Mucosa of rectum (tissue), 2 donors: ENCODE measurements at regions not wholly inside any gene's neighbourhood (a gene's known extent, or its start where the extent isn't known, plus 50 kb on each side); places are given as distances from the start of the nearest gene placed in this dataset.

Experiments
- H3K27ac ChIP-seq, 2 donors: one replicate each; pipeline ENCODE4 v1.7.0; 2013; ENCODE audit warnings: inconsistent platforms in 2 of 2, low read depth in 2 of 2, low read length in 2 of 2
- H3K27me3 ChIP-seq, 2 donors: one replicate each; pipeline ENCODE4 v1.7.0; 2013; ENCODE audit warnings: low read length in 2 of 2; ENCODE audit not compliant: control insufficient read depth in 2 of 2, insufficient read depth in 2 of 2
- H3K36me3 ChIP-seq, 2 donors: one replicate each; pipeline ENCODE4 v1.7.0; 2013; ENCODE audit warnings: low read length in 2 of 2; ENCODE audit not compliant: control insufficient read depth in 2 of 2, insufficient read depth in 2 of 2
- H3K4me1 ChIP-seq, 2 donors: one replicate each; pipeline ENCODE4 v1.7.0; 2013; ENCODE audit warnings: low read length in 2 of 2, mild to moderate bottlenecking in 1 of 2; ENCODE audit not compliant: control insufficient read depth in 2 of 2, insufficient read depth in 2 of 2
- H3K4me3 ChIP-seq, 2 donors: one replicate each; pipeline ENCODE4 v1.7.0; 2013; ENCODE audit warnings: low read length in 2 of 2
- H3K9ac ChIP-seq, 2 donors: one replicate each; pipeline ENCODE4 v1.7.0; 2013; ENCODE audit warnings: low read length in 2 of 2, low read depth in 1 of 2, mild to moderate bottlenecking in 1 of 2
- H3K9me3 ChIP-seq, 2 donors: one replicate each; pipeline ENCODE4 v1.7.0; 2013; ENCODE audit warnings: low read length in 2 of 2; ENCODE audit not compliant: control insufficient read depth in 2 of 2
- donor health status: healthy.
- donor health status: Normal muscosa, but diverticular disease.

- Histone ChIP-seq H3K36me3 (peaks cover 10% of the 10 kb centered on the region in 2 donors), H3K9me3 (no peaks in the 10 kb centered on the region), H3K27me3 (no peaks in the 10 kb centered on the region), H3K27ac (peak overlapping the region; percentile 59 to 79), H3K9ac (no peak overlapping the region), H3K4me1 (peaks cover 17 to 32% of the 10 kb centered on the region in 2 donors), H3K4me3 (peak overlapping the region in 1 of 2 donors; percentile 9)
Measured at GRCh38 chr17:77465358-77466041, 324.7 kb downstream of the SEC14L1 start.

- H3K4me3 ChIP-seq: no peak overlapping the region
Measured at GRCh38 chr17:77466140-77466539, 325.4 kb downstream of the SEC14L1 start.

GRCh38 chr17:77466596-77467223, 325.9 kb downstream of the SEC14L1 start:
- Histone ChIP-seq H3K27me3 (no peaks in the 10 kb centered on the region), H3K9ac (no peak overlapping the region), H3K27ac (peak overlapping the region; percentile 59 to 79), H3K4me1 (peaks cover 18 to 34% of the 10 kb centered on the region in 2 donors), H3K9me3 (no peaks in the 10 kb centered on the region), H3K36me3 (peaks cover 10% of the 10 kb centered on the region in 2 donors), H3K4me3 (no peak overlapping the region)

More at GRCh38 chr17:77466140-77466539, 325.4 kb downstream of the SEC14L1 start:
- H3K9ac ChIP-seq: no peak overlapping the region
- no peaks in the 10 kb centered on the region for H3K27me3 ChIP-seq
- peaks cover 17 to 35% of the 10 kb centered on the region in 2 donors for H3K4me1 ChIP-seq
- peak overlapping the region; percentile 59 to 79 for H3K27ac ChIP-seq
- H3K9me3 ChIP-seq: no peaks in the 10 kb centered on the region
- H3K36me3 ChIP-seq: peaks cover 10% of the 10 kb centered on the region in 2 donors

- no peak overlapping the region for H3K9ac ChIP-seq
- peaks cover 10% of the 10 kb centered on the region in 2 donors for H3K36me3 ChIP-seq
- H3K27me3 ChIP-seq: no peaks in the 10 kb centered on the region
- H3K9me3 ChIP-seq: no peaks in the 10 kb centered on the region
- peak overlapping the region in 1 of 2 donors; percentile 79 for H3K27ac ChIP-seq
- peaks cover 23 to 33% of the 10 kb centered on the region in 2 donors for H3K4me1 ChIP-seq
- no peak overlapping the region for H3K4me3 ChIP-seq
Measured at GRCh38 chr17:77467521-77467920, 326.8 kb downstream of the SEC14L1 start.

GRCh38 chr17:77468897-77469296, 328.1 kb downstream of the SEC14L1 start:
- Histone ChIP-seq H3K27ac (no peak overlapping the region), H3K4me1 (peaks cover 27 to 42% of the 10 kb centered on the region in 2 donors)

GRCh38 chr17:77470330-77470786, 329.6 kb downstream of the SEC14L1 start:
- H3K9ac ChIP-seq: no peak overlapping the region
- H3K27ac ChIP-seq: no peak overlapping the region
- peaks cover 30 to 53% of the 10 kb centered on the region in 2 donors for H3K4me1 ChIP-seq
- peaks cover 8 to 10% of the 10 kb centered on the region in 2 donors for H3K36me3 ChIP-seq
- H3K9me3 ChIP-seq: no peaks in the 10 kb centered on the region
- no peak overlapping the region for H3K4me3 ChIP-seq
- no peaks in the 10 kb centered on the region for H3K27me3 ChIP-seq

More at GRCh38 chr17:77468897-77469296, 328.1 kb downstream of the SEC14L1 start:
- H3K36me3 ChIP-seq: peaks cover 8 to 10% of the 10 kb centered on the region in 2 donors
- no peaks in the 10 kb centered on the region for H3K27me3 ChIP-seq
- no peak overlapping the region for H3K9ac ChIP-seq
- no peak overlapping the region for H3K4me3 ChIP-seq
- H3K9me3 ChIP-seq: no peaks in the 10 kb centered on the region

GRCh38 chr17:77470800-77471733, 330.3 kb downstream of the SEC14L1 start:
- Histone ChIP-seq H3K27ac (peak overlapping the region; percentile 14 to 66), H3K27me3 (no peaks in the 10 kb centered on the region), H3K4me1 (peaks cover 28 to 56% of the 10 kb centered on the region in 2 donors), H3K9ac (no peak overlapping the region), H3K4me3 (no peak overlapping the region), H3K9me3 (no peaks in the 10 kb centered on the region), H3K36me3 (peaks cover 8 to 10% of the 10 kb centered on the region in 2 donors)

GRCh38 chr17:77471984-77472461, 331.3 kb downstream of the SEC14L1 start:
- Histone ChIP-seq H3K27ac (peak overlapping the region; percentile 35 to 66), H3K4me1 (peaks cover 24 to 51% of the 10 kb centered on the region in 2 donors), H3K4me3 (peak overlapping the region in 1 of 2 donors; percentile 28), H3K9me3 (no peaks in the 10 kb centered on the region), H3K9ac (peak overlapping the region in 1 of 2 donors; percentile 45), H3K36me3 (peaks cover 8 to 10% of the 10 kb centered on the region in 2 donors), H3K27me3 (no peaks in the 10 kb centered on the region)

- H3K27me3 ChIP-seq: no peaks in the 10 kb centered on the region
- peak overlapping the region; percentile 35 to 66 for H3K27ac ChIP-seq
- no peaks in the 10 kb centered on the region for H3K9me3 ChIP-seq
- H3K4me1 ChIP-seq: peaks cover 24 to 50% of the 10 kb centered on the region in 2 donors
- H3K9ac ChIP-seq: peak overlapping the region in 1 of 2 donors; percentile 45
- H3K4me3 ChIP-seq: peak overlapping the region in 1 of 2 donors; percentile 28
- peaks cover 6 to 7% of the 10 kb centered on the region in 2 donors for H3K36me3 ChIP-seq
Measured at GRCh38 chr17:77472468-77473310, 331.9 kb downstream of the SEC14L1 start.
